GM19372 (cell line): ENCODE measurements at regions not wholly inside any gene's neighbourhood (a gene's known extent, or its start where the extent isn't known, plus 50 kb on each side); places are given as distances from the start of the nearest gene placed in this dataset.

ENCODE experiments used
- ATAC-seq: cut with Tn5 transposase; IDR thresholded peaks from one replicate; pipeline ENCODE4 v1.9.1; 2021; ENCODE audit warnings: mild to moderate bottlenecking, low read depth, moderate library complexity; ENCODE audit not compliant: unreplicated experiment

DNA sequence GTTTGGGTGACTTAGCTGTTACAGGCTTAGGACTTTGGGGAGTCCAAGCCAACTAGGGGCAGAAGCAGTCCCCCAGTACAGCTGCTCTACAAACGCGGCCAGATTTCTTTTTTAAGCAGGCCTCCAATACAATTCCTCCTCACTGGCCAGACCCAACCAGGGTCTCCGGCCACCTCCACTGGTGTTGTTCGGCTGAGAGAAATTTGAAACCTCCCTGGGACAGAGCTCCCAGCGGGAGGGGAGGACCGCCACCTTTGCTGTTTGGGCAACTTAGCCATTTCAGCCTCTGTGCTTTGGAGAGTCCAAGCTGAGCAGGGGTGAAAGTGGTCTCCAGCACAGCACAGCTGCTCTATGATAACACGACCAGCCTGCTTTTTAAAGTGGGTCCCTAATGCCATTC, 59.4 kb upstream of the KHDRBS2 start:
- no peak for ATAC-seq

DNA sequence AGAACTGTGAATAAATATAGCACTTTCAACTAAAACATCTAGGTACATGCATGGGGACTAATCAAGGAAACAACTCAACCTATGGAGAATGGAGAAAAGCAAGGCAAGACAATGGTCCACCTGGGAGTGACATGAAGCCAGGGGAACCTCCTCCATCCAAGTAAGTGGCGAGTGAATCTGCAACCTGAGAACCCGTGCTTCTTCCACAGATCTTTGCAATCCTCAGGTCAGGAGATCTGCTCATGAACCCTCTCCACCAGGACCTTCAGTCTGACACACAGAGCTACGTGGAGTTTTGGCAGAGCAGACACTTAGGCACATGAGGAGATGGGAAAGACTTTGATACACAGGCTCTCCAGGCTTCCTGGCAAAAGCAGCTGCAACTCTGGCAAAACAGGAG, 58.8 kb upstream of the KHDRBS2 start:
- no peak for ATAC-seq

DNA sequence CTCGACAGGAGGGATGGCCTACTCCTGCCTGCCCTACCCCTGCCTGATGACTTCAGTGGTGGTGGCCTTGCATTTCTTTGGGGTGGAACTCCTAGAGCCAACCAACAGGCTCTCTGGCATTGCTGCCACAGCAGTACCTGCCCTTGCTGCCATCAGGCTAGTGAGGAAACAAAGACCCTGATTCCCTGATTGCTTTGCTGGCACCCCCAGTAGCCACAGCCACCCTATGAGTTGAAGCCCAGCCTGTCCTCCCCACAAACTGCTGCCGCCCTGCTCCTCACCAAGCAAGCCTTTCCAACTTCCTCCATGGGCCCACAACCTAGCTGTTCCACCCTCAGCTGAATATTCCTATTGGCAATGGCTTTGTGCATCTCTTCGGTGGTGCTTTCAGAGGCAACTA, 52.5 kb upstream of the KHDRBS2 start:
- no peak for ATAC-seq
